Left ventricle myocardium inferior (tissue), 1 donor: ENCODE measurements at regions not wholly inside any gene's neighbourhood (a gene's known extent, or its start where the extent isn't known, plus 50 kb on each side); places are given as distances from the start of the nearest gene placed in this dataset.
"Not testable (repeated sequence)": the region's sequence is repeated elsewhere in the genome, so short reads cannot be mapped to it uniquely, and the experiment has no call there.

Experiments used
- DNase-seq: peaks from one replicate; pipeline ENCODE4 v3.0.0-alpha.2; 2020
- H3K27ac ChIP-seq: fragments of 200-600 bp; replicated peaks from 2 replicates; pipeline ENCODE4 v1.8.0; 2021
- H3K27me3 ChIP-seq: fragments of 200-600 bp; 2 replicates; pipeline ENCODE4 v1.8.0; 2021; ENCODE audit warnings: low read depth
- H3K36me3 ChIP-seq: fragments of 200-600 bp; 2 replicates; pipeline ENCODE4 v1.8.0; 2021
- H3K4me1 ChIP-seq: fragments of 200-600 bp; 2 replicates; pipeline ENCODE4 v1.8.0; 2021
- H3K4me3 ChIP-seq: fragments of 200-600 bp; 2 replicates; pipeline ENCODE4 v1.8.0; 2021; ENCODE audit warnings: mild to moderate bottlenecking, moderate library complexity
- H3K9me3 ChIP-seq: fragments of 200-600 bp; replicated peaks from 2 replicates; pipeline ENCODE4 v1.8.0; 2021
- CTCF ChIP-seq: fragments of 200-600 bp; IDR thresholded peaks from 2 replicates; pipeline ENCODE4 v1.8.0; 2021; ENCODE audit warnings: antibody characterized with exemption, mild to moderate bottlenecking, borderline replicate concordance
- intact Hi-C: fragments of 100-400 bp; cut with micrococcal nuclease; formaldehyde crosslinking; loops from one replicate; pipeline ENCODE4 v1.11.0; 2022
- donor health status: DM: no; HTN: yes; CAD: no; lungs with severe emphysema.

DNA sequence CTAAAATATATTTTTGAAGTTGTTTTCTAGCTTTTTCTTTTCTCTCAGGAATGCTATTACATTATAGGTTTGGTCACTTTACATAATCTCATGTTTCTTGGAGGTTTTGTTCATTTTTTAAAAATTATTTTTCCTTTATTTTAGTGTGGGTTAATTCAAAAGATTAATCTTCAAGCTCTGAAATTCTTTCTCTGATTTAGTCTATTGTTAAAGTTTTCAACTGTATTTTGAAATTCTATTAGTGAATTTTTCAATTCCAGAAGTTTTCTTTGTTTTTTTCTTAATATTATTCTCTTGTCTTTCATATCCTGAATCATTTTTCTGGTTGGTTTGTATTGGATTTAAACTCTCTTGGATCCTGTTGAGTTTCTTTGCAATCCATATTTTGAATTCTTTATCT lies 80.4 kb downstream of the MSTN start:
- H3K9me3 ChIP-seq: peaks cover 78% of the 10 kb centered on the region

GRCh38 chr2:189976488-189976887 lies 86.0 kb downstream of the MSTN start:
- H3K4me3 ChIP-seq, H3K27me3 ChIP-seq, DNase-seq, H3K36me3 ChIP-seq, H3K4me1 ChIP-seq, H3K27ac ChIP-seq, intact Hi-C loops: not testable (repeated sequence)
- H3K9me3 ChIP-seq: peaks cover 45% of the 10 kb centered on the region

More for the DNA sequence above, 80.4 kb downstream of the MSTN start:
- intact Hi-C loops: no loop called here
- H3K4me3 ChIP-seq: no peak overlapping the region
- no peaks in the 10 kb centered on the region for H3K4me1 ChIP-seq
- H3K27me3 ChIP-seq: no peaks in the 10 kb centered on the region
- no peak for TF ChIP-seq CTCF
- DNase-seq: no peak
- no peaks in the 10 kb centered on the region for H3K36me3 ChIP-seq
- no peak overlapping the region for H3K27ac ChIP-seq

DNA sequence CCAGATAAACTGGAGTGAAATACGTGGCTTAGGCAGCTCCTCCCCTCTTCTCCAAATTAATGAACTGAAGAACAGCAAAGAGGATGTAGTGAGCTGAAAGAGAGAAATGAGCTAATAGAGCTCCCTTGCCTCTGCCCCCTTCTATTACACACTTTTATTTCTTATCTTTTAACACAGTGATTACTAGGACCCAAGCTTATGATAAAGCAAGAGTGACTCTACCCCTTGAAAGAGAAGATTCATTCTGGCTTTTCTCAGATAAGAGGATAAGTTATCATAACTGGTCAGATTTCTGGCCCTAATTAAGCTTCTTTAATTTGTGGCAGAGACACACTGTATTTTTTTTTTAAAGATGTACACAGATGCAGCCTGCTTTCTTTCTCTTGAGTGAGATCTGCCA lies 102.2 kb downstream of the MSTN start:
- Histone ChIP-seq H3K9me3 (peaks cover 17% of the 10 kb centered on the region), H3K27me3 (no peaks in the 10 kb centered on the region), H3K36me3 (no peaks in the 10 kb centered on the region), H3K27ac (no peak overlapping the region), H3K4me3 (no peak overlapping the region), H3K4me1 (no peaks in the 10 kb centered on the region)
- TF ChIP-seq CTCF: no peak
- intact Hi-C loops: no loop called here
- DNase-seq: no peak

- DNase-seq: no peak
- no peak overlapping the region for H3K27ac ChIP-seq
- no peaks in the 10 kb centered on the region for H3K27me3 ChIP-seq
- no peak for TF ChIP-seq CTCF
- intact Hi-C loops: no loop called here
- no peaks in the 10 kb centered on the region for H3K4me1 ChIP-seq
- H3K36me3 ChIP-seq: no peaks in the 10 kb centered on the region
- no peak overlapping the region for H3K4me3 ChIP-seq
- H3K9me3 ChIP-seq: peaks cover 9% of the 10 kb centered on the region
Measured at GRCh38 chr2:189959450-189959849, 103.1 kb downstream of the MSTN start.

- Histone ChIP-seq H3K4me3 (no peak overlapping the region), H3K4me1 (no peaks in the 10 kb centered on the region), H3K9me3 (peaks cover 12% of the 10 kb centered on the region), H3K36me3 (no peaks in the 10 kb centered on the region), H3K27ac (no peak overlapping the region), H3K27me3 (no peaks in the 10 kb centered on the region)
- intact Hi-C loops: no loop called here
- no peak for DNase-seq
- no peak for TF ChIP-seq CTCF
Measured at GRCh38 chr2:189954989-189955388, 107.5 kb downstream of the MSTN start.

DNA sequence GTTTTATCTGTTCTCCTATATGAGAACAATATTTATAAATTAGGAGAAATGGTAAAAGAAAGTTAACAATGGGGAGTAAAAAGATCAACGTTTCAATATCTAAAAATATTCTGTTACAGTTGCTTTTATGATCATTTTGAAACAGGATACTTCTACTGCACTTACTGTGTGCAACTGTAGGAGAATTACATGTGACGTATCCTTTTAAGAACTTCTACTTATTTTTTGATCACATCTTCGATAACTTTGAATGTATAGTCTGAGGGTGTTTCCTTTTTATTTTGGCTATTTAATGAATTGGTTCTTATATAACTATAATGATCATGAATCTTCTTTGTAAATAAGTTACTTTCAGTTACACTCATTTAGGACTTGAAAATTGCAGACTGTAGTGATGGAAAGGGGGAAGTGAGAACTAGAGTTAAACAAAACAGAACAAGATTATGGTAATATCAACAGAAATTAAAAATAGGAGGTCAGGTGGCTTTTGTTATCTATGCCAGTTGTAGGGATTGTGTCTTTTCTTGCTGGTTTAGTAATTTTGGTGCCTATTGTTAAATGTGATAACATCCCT lies 109.9 kb downstream of the MSTN start:
- no peaks in the 10 kb centered on the region for H3K4me1 ChIP-seq

More for the DNA sequence above, 109.9 kb downstream of the MSTN start:
- no peaks in the 10 kb centered on the region for H3K36me3 ChIP-seq
- no peak for DNase-seq
- intact Hi-C loops: no loop called here
- no peaks in the 10 kb centered on the region for H3K27me3 ChIP-seq
- no peak overlapping the region for H3K4me3 ChIP-seq
- TF ChIP-seq CTCF: no peak
- H3K27ac ChIP-seq: no peak overlapping the region
- peaks cover 12% of the 10 kb centered on the region for H3K9me3 ChIP-seq
